ENCODE measurements at regions not wholly inside any gene's neighbourhood (a gene's known extent, or its start where the extent isn't known, plus 50 kb on each side); places are given as distances from the start of the nearest gene placed in this dataset.

DNA sequence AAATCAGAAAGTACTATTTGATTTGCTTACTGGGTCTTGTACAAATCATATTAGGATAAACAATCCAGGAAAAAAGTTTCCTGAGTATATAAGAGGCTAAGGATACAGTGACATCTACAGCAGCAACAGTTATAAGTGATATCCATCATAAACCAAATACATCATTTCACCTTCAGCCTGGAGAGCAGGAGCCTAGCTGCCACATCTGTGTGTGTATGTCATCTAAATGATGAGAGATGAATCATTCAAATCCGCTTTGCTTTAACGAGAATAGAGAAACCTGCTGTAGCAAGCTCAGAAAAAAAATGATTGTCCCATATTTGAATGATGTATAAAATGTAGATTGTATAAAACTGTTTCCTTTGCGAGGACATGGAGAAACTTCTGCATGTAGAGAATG lies 841.4 kb downstream of the SI start:
- ATAC-seq (no peak), DNase-seq (no peak)
- Histone ChIP-seq H3K9me3 (ENCODE audit: control insufficient read depth in 2 of 3, low read length in 3 of 3) (no peaks in the 10 kb centered on the region), H3K4me3 (ENCODE audit: low read length) (no peak overlapping the region), H3K27ac (ENCODE audit: low read depth, low read length) (no peak overlapping the region), H3K27me3 (ENCODE audit: control insufficient read depth in 2 of 2, insufficient read depth in 2 of 2, low read length in 2 of 2) (no peaks in the 10 kb centered on the region), H3K36me3 (ENCODE audit: control insufficient read depth in 2 of 3, insufficient read depth in 3 of 3, low read length in 3 of 3) (no peaks in the 10 kb centered on the region), H3K4me1 (ENCODE audit: control insufficient read depth in 2 of 2, insufficient read depth in 2 of 2, low read length in 2 of 2) (no peaks in the 10 kb centered on the region)
- ChIA-PET POLR2A (no interaction called here), CTCF (no interaction called here)
- intact Hi-C loops (cut with micrococcal nuclease) = no loop called here
- no peaks in the 10 kb centered on the region for H3K4me1 Mint-ChIP-seq
- H3K9me3 Mint-ChIP-seq = peaks cover 0 to 17% (median 0%) of the 10 kb centered on the region in 11 donors
- no peaks in the 10 kb centered on the region for H3K27me3 Mint-ChIP-seq
- H3K4me3 Mint-ChIP-seq = no peak overlapping the region
- no peak overlapping the region for H3K27ac Mint-ChIP-seq
- no peaks in the 10 kb centered on the region for H3K36me3 Mint-ChIP-seq

DNA sequence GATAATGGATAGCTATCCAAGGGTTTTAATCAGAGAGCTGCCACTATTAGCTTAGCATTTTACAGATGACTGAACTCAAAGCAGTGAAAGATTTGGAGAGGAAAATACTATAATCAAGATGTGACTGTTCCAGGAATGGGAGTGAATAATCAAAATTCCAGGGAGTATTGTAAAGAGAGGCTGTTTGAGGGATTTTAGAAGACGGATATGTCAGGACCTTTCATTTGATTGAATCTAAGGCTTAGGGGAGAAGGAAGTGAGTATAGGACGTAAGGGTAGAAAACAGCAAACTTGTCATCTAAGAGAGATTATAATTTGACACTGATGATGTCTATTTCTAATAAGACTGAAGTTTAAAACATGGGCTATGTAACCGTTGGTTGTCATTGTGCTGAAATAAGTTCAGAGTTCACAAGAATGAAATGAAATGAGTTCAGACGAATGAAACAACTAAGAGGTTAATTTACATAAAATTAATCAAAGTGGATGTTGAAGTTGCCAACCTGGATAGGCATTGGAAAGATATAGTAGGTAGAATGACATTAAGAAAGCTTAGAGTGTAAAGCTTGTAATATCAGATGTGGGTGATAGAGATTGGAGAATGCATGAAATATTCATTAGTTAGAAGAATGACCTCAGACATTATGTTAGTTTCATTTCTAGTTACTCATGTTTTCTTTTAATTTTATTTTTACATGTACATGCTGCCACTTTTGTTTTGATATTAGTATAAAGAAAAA lies 842.8 kb downstream of the SI start:
- Histone ChIP-seq H3K27ac (ENCODE audit: low read depth, low read length) (no peak overlapping the region), H3K4me1 (ENCODE audit: control insufficient read depth in 2 of 2, insufficient read depth in 2 of 2, low read length in 2 of 2) (no peaks in the 10 kb centered on the region), H3K27me3 (ENCODE audit: control insufficient read depth in 2 of 2, insufficient read depth in 2 of 2, low read length in 2 of 2) (no peaks in the 10 kb centered on the region), H3K4me3 (ENCODE audit: low read length) (no peak overlapping the region), H3K36me3 (ENCODE audit: control insufficient read depth in 2 of 3, insufficient read depth in 3 of 3, low read length in 3 of 3) (no peaks in the 10 kb centered on the region), H3K9me3 (ENCODE audit: control insufficient read depth in 2 of 3, low read length in 3 of 3) (no peaks in the 10 kb centered on the region)
- Mint-ChIP-seq H3K4me1 (no peaks in the 10 kb centered on the region), H3K9me3 (peaks cover 0 to 17% (median 0%) of the 10 kb centered on the region in 11 donors), H3K36me3 (no peaks in the 10 kb centered on the region), H3K27me3 (no peaks in the 10 kb centered on the region), H3K27ac (no peak overlapping the region), H3K4me3 (no peak overlapping the region)
- no peak for ATAC-seq
- intact Hi-C loops (cut with micrococcal nuclease) = no loop called here
- ChIA-PET CTCF (no interaction called here), POLR2A (no interaction called here)
- no peak for DNase-seq

GRCh38 chr3:164233951-164234350 lies 844.3 kb downstream of the SI start:
- peaks cover 0 to 15% (median 0%) of the 10 kb centered on the region in 11 donors for H3K9me3 Mint-ChIP-seq
- no peak for DNase-seq
- H3K27me3 ChIP-seq (ENCODE audit: control insufficient read depth in 2 of 2, insufficient read depth in 2 of 2, low read length in 2 of 2) = no peaks in the 10 kb centered on the region
- no peaks in the 10 kb centered on the region for H3K4me1 Mint-ChIP-seq
- no peaks in the 10 kb centered on the region for H3K27me3 Mint-ChIP-seq
- ChIA-PET POLR2A (no interaction called here), CTCF (no interaction called here)
- H3K4me1 ChIP-seq (ENCODE audit: control insufficient read depth in 2 of 2, insufficient read depth in 2 of 2, low read length in 2 of 2) = no peaks in the 10 kb centered on the region
- H3K27ac Mint-ChIP-seq = no peak overlapping the region
- H3K9me3 ChIP-seq (ENCODE audit: control insufficient read depth in 2 of 3, low read length in 3 of 3) = no peaks in the 10 kb centered on the region
- intact Hi-C loops (cut with micrococcal nuclease) = no loop called here
- no peak overlapping the region for H3K27ac ChIP-seq (ENCODE audit: low read depth, low read length)
- no peak overlapping the region for H3K4me3 Mint-ChIP-seq
- no peaks in the 10 kb centered on the region for H3K36me3 ChIP-seq (ENCODE audit: control insufficient read depth in 2 of 3, insufficient read depth in 3 of 3, low read length in 3 of 3)
- H3K36me3 Mint-ChIP-seq = no peaks in the 10 kb centered on the region
- no peak overlapping the region for H3K4me3 ChIP-seq (ENCODE audit: low read length)
- ATAC-seq = no peak

GRCh38 chr3:164231718-164232117 lies 846.6 kb downstream of the SI start:
- no peaks in the 10 kb centered on the region for H3K4me1 Mint-ChIP-seq
- no peak overlapping the region for H3K4me3 Mint-ChIP-seq
- ATAC-seq = no peak
- H3K4me1 ChIP-seq (ENCODE audit: control insufficient read depth in 2 of 2, insufficient read depth in 2 of 2, low read length in 2 of 2) = no peaks in the 10 kb centered on the region
- no peaks in the 10 kb centered on the region for H3K9me3 ChIP-seq (ENCODE audit: control insufficient read depth in 2 of 3, low read length in 3 of 3)
- no peaks in the 10 kb centered on the region for H3K27me3 Mint-ChIP-seq
- H3K36me3 Mint-ChIP-seq = no peaks in the 10 kb centered on the region
- H3K27me3 ChIP-seq (ENCODE audit: control insufficient read depth in 2 of 2, insufficient read depth in 2 of 2, low read length in 2 of 2) = no peaks in the 10 kb centered on the region
- H3K4me3 ChIP-seq (ENCODE audit: low read length) = no peak overlapping the region
- peaks cover 0 to 12% (median 0%) of the 10 kb centered on the region in 11 donors for H3K9me3 Mint-ChIP-seq
- no peak for DNase-seq
- H3K36me3 ChIP-seq (ENCODE audit: control insufficient read depth in 2 of 3, insufficient read depth in 3 of 3, low read length in 3 of 3) = no peaks in the 10 kb centered on the region
- H3K27ac Mint-ChIP-seq = no peak overlapping the region
- POLR2A ChIA-PET = no interaction called here
- intact Hi-C loops (cut with micrococcal nuclease) = no loop called here
- CTCF ChIA-PET = no interaction called here
- H3K27ac ChIP-seq (ENCODE audit: low read depth, low read length) = no peak overlapping the region

GRCh38 chr3:164230385-164231094 lies 847.8 kb downstream of the SI start:
- intact Hi-C loops (cut with micrococcal nuclease) = no loop called here
- Mint-ChIP-seq H3K4me3 (no peak overlapping the region), H3K9me3 (peaks cover 0 to 12% (median 0%) of the 10 kb centered on the region in 11 donors), H3K4me1 (no peaks in the 10 kb centered on the region), H3K36me3 (no peaks in the 10 kb centered on the region), H3K27me3 (no peaks in the 10 kb centered on the region), H3K27ac (no peak overlapping the region)
- Histone ChIP-seq H3K4me1 (ENCODE audit: control insufficient read depth in 2 of 2, insufficient read depth in 2 of 2, low read length in 2 of 2) (no peaks in the 10 kb centered on the region), H3K9me3 (ENCODE audit: control insufficient read depth in 2 of 3, low read length in 3 of 3) (no peaks in the 10 kb centered on the region), H3K27me3 (ENCODE audit: control insufficient read depth in 2 of 2, insufficient read depth in 2 of 2, low read length in 2 of 2) (no peaks in the 10 kb centered on the region), H3K27ac (ENCODE audit: low read depth, low read length) (no peak overlapping the region), H3K4me3 (ENCODE audit: low read length) (no peak overlapping the region), H3K36me3 (ENCODE audit: control insufficient read depth in 2 of 3, insufficient read depth in 3 of 3, low read length in 3 of 3) (no peaks in the 10 kb centered on the region)
- ATAC-seq (no peak), DNase-seq (no peak)
- CTCF ChIA-PET = no interaction called here
- POLR2A ChIA-PET = no interaction called here

- no peaks in the 10 kb centered on the region for H3K36me3 ChIP-seq (ENCODE audit: control insufficient read depth in 2 of 3, insufficient read depth in 3 of 3, low read length in 3 of 3)
- no peaks in the 10 kb centered on the region for H3K4me1 Mint-ChIP-seq
- intact Hi-C loops (cut with micrococcal nuclease) = no loop called here
- H3K9me3 ChIP-seq (ENCODE audit: control insufficient read depth in 2 of 3, low read length in 3 of 3) = no peaks in the 10 kb centered on the region
- CTCF ChIA-PET = no interaction called here
- DNase-seq (no peak), ATAC-seq (no peak)
- POLR2A ChIA-PET = no interaction called here
- H3K27me3 Mint-ChIP-seq = no peaks in the 10 kb centered on the region
- H3K27ac ChIP-seq (ENCODE audit: low read depth, low read length) = no peak overlapping the region
- no peak overlapping the region for H3K4me3 Mint-ChIP-seq
- H3K27me3 ChIP-seq (ENCODE audit: control insufficient read depth in 2 of 2, insufficient read depth in 2 of 2, low read length in 2 of 2) = no peaks in the 10 kb centered on the region
- H3K4me3 ChIP-seq (ENCODE audit: low read length) = no peak overlapping the region
- no peaks in the 10 kb centered on the region for H3K36me3 Mint-ChIP-seq
- no peak overlapping the region for H3K27ac Mint-ChIP-seq
- no peaks in the 10 kb centered on the region for H3K4me1 ChIP-seq (ENCODE audit: control insufficient read depth in 2 of 2, insufficient read depth in 2 of 2, low read length in 2 of 2)
- H3K9me3 Mint-ChIP-seq = peaks cover 0 to 23% (median 5%) of the 10 kb centered on the region in 11 donors
Observed at GRCh38 chr3:164224126-164224525, 854.2 kb downstream of the SI start.

DNA sequence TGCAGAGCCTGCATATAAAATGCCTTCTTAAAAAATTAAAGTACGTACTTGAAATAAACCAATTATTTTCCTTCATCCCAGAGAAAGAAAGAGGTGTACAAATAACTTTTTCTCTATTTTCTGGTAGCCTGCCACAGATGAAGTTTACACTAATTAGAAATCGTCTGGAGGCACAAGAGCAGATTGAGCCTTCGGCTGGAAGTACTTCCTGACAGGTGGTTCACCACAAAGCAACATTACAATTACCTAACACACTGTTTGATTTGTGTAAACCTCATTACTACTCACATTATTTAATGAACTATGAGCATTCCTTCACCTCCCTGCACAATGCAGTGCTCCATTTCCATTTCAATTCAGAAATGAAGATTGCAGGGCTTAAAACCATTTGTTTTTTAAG lies 856.1 kb downstream of the SI start:
- DNase-seq (no peak), ATAC-seq (no peak)
- Histone ChIP-seq H3K4me1 (ENCODE audit: control insufficient read depth in 2 of 2, insufficient read depth in 2 of 2, low read length in 2 of 2) (no peaks in the 10 kb centered on the region), H3K36me3 (ENCODE audit: control insufficient read depth in 2 of 3, insufficient read depth in 3 of 3, low read length in 3 of 3) (no peaks in the 10 kb centered on the region), H3K27me3 (ENCODE audit: control insufficient read depth in 2 of 2, insufficient read depth in 2 of 2, low read length in 2 of 2) (no peaks in the 10 kb centered on the region), H3K27ac (ENCODE audit: low read depth, low read length) (no peak overlapping the region), H3K4me3 (ENCODE audit: low read length) (no peak overlapping the region), H3K9me3 (ENCODE audit: control insufficient read depth in 2 of 3, low read length in 3 of 3) (no peaks in the 10 kb centered on the region)
- no peaks in the 10 kb centered on the region for H3K27me3 Mint-ChIP-seq
- H3K36me3 Mint-ChIP-seq = peaks cover 0 to 4% (median 0%) of the 10 kb centered on the region in 5 donors
- POLR2A ChIA-PET = no interaction called here
- no peak overlapping the region for H3K27ac Mint-ChIP-seq
- H3K9me3 Mint-ChIP-seq = peaks cover 4 to 35% (median 9%) of the 10 kb centered on the region in 11 donors
- CTCF ChIA-PET = no interaction called here
- no peak overlapping the region for H3K4me3 Mint-ChIP-seq
- H3K4me1 Mint-ChIP-seq = no peaks in the 10 kb centered on the region
- intact Hi-C loops (cut with micrococcal nuclease) = no loop called here

All from naive thymus-derived CD4-positive, alpha-beta T cell (primary cell).